COR-L47 (cell line): ENCODE measurements at regions not wholly inside any gene's neighbourhood (a gene's known extent, or its start where the extent isn't known, plus 50 kb on each side); places are given as distances from the start of the nearest gene placed in this dataset.

Source experiments
- DNase-seq: peaks from one replicate; lab custom pipeline; 2025; lab: John Stamatoyannopoulos, UW

GRCh38 chr2:18723219-18723618, 133.8 kb upstream of the NT5C1B start:
- no peak for DNase-seq

GRCh38 chr2:18722101-18722500, 132.7 kb upstream of the NT5C1B start:
- no peak for DNase-seq

- no peak for DNase-seq
Measured at GRCh38 chr2:18721038-18721922, 131.9 kb upstream of the NT5C1B start.

- DNase-seq: no peak
Measured at GRCh38 chr2:18719978-18720775, 130.8 kb upstream of the NT5C1B start.

- no peak for DNase-seq
Measured at GRCh38 chr2:18708203-18708715, 118.9 kb upstream of the NT5C1B start.

- DNase-seq: no peak
Measured at GRCh38 chr2:18706001-18706400, 116.6 kb upstream of the NT5C1B start.

- no peak for DNase-seq
Measured at GRCh38 chr2:18704276-18704675, 114.9 kb upstream of the NT5C1B start.

GRCh38 chr2:18703555-18703954, 114.2 kb upstream of the NT5C1B start:
- no peak for DNase-seq

- DNase-seq: no peak
Measured at GRCh38 chr2:18701981-18702380, 112.6 kb upstream of the NT5C1B start.

- DNase-seq: no peak
Measured at GRCh38 chr2:18701546-18701945, 112.2 kb upstream of the NT5C1B start.

- DNase-seq: no peak
Measured at GRCh38 chr2:18690342-18690741, 101.0 kb upstream of the NT5C1B start.

GRCh38 chr2:18684206-18685038, 95.1 kb upstream of the NT5C1B start:
- no peak for DNase-seq

- no peak for DNase-seq
Measured at GRCh38 chr2:18682681-18683080, 93.3 kb upstream of the NT5C1B start.

GRCh38 chr2:18677280-18677679, 87.9 kb upstream of the NT5C1B start:
- no peak for DNase-seq

- no peak for DNase-seq
Measured at GRCh38 chr2:18674309-18674708, 84.9 kb upstream of the NT5C1B start.

- no peak for DNase-seq
Measured at GRCh38 chr2:18671363-18671762, 82.0 kb upstream of the NT5C1B start.

GRCh38 chr2:18668221-18668620, 78.9 kb upstream of the NT5C1B start:
- no peak for DNase-seq

GRCh38 chr2:18664421-18664820, 75.1 kb upstream of the NT5C1B start:
- no peak for DNase-seq

GRCh38 chr2:18663861-18664260, 74.5 kb upstream of the NT5C1B start:
- DNase-seq: no peak

- no peak for DNase-seq
Measured at GRCh38 chr2:18662689-18663088, 73.3 kb upstream of the NT5C1B start.

GRCh38 chr2:18659915-18660314, 70.5 kb upstream of the NT5C1B start:
- no peak for DNase-seq

GRCh38 chr2:18656048-18656447, 66.7 kb upstream of the NT5C1B start:
- DNase-seq: no peak
